ENCODE measurements at regions not wholly inside any gene's neighbourhood (a gene's known extent, or its start where the extent isn't known, plus 50 kb on each side); places are given as distances from the start of the nearest gene placed in this dataset.

- DNase-seq = no peak
These were observed 56.4 kb downstream of the CRYGS start for GRCh38 chr3:186487819-186488218.

DNA sequence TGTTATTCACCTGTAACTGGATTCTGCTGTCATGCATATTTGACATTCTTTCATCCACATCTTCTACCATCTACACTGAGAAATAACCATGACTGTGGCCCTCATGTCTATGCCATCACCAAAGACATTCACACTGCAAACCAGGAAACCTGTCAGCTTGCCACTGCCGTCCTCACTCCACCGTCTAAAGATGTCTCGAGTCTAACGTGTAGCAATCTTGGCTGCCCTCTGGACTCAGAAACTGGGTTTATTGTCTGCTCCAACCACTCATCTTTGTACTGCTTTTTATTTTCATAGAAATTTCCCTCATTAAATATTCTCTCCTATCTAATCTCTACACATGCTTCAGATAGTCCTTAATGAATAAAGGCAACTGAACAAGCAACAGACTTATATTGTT lies 57.1 kb downstream of the CRYGS start:
- DNase-seq = no peak

DNA sequence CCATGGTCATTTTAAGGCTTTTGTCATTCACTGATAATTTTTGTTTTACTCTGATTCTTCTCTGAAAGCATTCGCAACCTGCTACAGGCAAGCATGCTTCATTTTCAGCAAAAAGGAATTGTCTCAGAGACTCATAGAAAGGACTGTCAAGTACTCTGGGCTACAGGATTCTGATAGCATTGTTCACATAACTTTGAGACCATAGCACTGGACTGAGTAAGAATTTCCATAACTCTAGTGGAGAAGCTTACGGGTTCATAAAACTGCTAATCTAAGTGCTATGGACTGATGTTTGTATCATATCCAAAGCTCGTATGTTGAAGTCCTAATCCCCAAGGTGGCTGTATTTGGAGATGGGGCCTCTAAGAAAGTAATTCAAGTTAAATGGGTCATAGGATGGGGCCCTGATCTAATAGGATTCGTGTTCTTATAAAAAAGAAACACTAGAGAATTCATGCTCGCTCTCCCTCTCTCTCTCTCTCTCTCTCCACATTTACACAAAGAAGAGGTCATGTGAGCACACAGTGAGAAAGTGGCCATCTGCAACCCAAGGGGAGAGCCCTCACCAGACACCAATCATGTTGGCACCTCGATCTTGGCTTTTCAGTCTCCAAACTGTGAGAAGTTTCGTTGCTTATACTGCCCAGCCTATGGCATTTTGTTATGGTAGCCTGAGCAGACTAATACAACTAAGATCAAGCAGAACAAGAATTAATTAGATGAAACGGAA lies 60.4 kb downstream of the CRYGS start:
- DNase-seq = no peak

GRCh38 chr3:186481526-186481925 lies 62.7 kb downstream of the CRYGS start:
- no peak for DNase-seq

DNA sequence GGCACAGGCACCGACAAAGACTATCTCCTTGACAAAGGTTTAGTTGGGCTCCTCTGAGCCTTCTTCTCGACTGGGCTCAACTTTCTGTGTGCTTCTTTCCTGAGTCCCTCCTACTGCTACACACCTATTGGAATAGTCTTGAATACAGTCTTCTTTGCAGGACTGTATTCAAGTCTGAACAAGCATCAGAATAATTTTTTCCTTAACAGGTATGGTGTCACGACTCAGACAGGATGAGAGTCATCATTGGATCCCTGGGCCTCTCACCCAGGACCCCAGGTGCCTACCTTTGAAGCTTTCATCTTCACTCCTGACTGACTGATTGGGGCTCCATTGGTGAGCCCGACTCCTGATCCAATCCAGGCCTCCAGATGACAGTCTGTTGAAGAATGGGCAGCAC lies 66.3 kb downstream of the CRYGS start:
- DNase-seq = no peak

- DNase-seq = no peak
These were observed 67.1 kb downstream of the CRYGS start for GRCh38 chr3:186477033-186477432.

DNA sequence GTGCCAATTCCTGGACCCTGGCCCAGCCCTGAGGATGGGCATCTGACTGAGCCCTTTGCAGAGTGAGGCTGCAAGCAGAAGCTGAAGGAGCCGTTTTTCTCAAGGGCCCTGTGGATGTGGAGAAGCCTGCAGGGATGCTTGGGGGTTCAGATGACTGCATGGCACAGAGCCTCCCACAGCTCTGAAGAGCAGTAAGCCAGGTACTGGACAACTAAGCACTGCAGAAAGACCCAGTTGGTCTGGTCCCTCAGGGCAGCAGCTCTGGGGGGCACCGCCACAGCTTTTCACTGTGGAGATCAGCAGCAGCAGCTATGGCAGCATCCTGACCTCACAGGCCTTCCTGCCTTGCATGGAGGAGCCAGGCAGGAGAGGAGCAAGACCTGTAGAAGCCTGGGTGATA lies 67.6 kb downstream of the CRYGS start:
- no peak for DNase-seq

DNA sequence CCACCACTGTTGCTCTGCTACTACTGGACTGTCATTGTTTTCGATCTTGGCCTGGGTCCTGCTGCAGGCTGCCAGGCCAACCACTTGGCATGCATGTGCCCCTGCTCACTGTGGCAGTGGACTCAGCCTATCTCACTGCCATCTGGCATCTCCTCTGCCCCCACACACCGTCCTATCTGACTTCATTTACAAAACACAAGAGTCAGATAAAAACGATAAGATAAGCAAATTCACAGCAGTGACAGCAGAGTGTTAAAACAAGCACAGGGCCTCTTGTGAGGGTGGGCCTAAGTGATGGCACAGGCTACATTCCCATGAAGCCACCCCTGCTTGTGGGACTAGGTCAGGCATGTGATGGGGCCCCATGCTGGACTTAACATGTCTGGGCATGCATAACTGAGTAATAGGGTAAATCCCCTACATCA lies 68.1 kb downstream of the CRYGS start:
- DNase-seq = no peak

DNA sequence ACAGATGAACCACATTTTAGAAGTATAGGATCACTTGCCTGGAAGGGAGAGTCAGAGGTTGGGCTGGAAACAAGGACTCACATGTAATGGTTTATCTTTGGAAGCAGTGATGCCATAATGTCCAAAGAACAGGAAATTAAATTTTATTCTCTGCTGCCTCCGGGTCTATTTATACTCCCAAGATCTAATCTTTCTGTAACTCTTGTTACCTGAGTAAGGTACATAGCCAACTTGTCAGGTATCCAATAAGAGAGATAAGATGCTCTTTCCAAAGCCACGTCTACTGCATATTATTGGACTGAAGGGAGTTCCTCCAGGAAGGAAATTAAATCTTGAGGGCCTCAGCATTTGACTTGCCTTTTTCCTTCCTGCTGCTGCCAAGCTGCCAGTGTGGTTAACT lies 71.0 kb downstream of the CRYGS start:
- DNase-seq = no peak

DNA sequence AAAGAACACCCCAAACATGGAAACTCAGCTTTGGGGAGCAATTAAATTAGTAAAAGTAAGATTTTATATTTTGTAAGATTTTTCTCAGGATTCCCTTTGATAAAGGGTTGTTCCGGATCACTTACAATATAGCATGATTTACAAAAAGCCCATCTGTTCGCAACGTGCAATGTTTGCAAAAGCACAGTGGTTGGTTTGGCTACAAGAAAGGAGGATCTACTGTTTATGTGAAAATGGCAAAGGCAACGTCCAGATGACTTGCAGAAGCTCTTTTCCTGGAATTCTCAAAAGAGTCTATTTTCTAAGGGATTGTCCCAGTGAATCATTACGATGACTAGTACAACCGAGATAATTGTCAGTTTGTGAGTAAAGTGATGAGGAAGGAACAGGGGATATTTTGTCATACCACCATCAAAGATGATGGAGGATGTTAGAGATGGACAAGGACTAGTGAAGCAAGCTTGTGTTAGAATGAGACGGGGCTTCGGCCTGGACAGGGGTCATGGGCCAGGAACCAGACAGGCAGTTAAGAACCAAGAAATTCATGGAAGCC lies 71.6 kb downstream of the CRYGS start:
- no peak for DNase-seq

DNA sequence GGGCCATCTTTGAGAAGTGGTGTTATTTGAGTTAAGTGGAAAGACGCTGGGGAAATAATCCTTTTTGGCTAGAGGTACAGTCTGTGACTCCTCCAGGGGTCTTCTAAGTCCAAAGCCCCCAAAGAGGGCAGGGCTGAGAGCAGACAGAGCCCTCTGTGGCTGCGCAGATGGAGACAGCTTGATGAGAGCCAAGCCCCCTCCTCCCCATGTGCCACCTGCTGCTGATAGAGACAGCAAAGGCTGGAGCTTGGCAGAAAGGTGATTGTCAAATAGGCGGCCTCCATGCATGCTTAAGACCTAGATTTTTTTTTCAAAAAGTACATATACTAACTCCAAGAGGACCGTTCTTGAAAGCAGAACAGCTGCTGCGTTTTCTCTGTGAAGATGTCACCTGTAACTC lies 72.4 kb downstream of the CRYGS start:
- DNase-seq = no peak

GRCh38 chr3:186469525-186469924 lies 74.7 kb downstream of the CRYGS start:
- DNase-seq = no peak

DNA sequence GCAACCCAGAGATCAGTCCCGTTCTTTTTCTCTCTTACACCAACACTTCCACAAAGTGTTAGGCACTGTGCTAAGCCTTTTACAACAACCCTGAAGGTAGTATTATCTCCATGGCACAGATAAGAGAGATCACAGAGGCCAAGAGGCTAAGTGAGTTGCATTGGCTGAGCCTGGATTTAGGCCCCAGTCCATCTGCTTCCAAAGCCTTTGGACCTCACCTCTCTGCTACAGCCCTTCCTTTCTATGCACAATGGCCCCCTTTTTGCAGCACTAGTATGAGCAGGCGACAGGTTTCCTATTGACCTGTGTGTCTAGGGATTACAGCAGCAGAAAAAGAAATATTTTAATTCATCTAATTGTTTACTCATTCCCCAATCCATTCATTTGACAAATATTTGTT lies 76.2 kb downstream of the CRYGS start:
- DNase-seq = no peak

- no peak for DNase-seq
These were observed 77.7 kb downstream of the CRYGS start for GRCh38 chr3:186466391-186466974.

DNA sequence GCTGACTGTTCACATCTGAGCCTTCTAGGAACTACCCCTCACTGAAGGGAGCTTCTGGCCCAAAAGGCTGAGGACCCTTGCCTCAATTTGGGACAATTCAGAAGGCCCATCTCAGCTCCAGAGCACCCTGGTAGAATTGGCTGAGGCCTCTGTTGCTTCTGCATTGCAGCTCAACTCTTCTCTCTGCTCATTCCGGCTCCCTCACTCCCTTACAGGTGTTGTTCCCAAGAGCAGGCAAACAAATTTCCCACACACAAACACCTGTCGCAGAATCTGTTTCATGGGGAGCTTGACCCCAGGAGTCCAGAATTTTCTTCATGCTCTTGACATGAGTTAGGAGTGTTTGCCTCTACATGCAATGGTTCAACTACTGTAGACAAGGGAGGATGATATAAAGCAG lies 78.7 kb downstream of the CRYGS start:
- no peak for DNase-seq

DNA sequence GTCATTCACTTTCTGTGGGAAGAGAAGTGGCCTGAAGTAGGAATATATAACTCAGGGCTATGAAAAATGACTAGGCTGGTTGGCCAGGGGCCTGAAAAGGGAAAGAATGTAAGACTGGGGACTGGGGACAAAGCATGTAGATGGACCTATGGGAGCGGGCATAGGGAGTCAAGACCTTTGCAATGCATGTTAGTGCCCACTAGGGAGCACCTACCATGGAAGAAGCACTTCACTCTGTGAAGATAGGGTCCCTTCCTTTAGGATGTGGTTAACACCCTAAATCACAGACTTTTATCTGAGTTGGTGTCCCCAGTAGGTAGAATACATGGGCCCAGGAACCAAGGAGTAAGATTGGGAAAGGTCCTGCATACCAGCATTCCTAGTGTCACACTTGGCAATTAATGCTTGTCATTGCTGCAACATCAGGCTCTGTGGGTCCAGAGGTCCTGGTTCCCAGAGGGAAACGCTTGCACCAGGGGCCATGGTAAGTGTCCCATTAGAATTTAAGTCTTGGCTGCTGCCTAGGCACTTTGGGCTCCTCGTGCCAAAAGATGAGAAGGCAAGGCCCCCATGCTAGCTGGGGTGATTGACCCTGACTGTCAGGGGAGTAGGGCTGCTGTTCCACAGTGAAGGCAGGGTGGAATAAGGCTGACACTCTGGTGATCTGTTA lies 79.6 kb downstream of the CRYGS start:
- DNase-seq = no peak

GRCh38 chr3:186461141-186461540 lies 83.0 kb downstream of the CRYGS start:
- no peak for DNase-seq

GRCh38 chr3:186459108-186459467 lies 85.1 kb downstream of the CRYGS start:
- no peak for DNase-seq

GRCh38 chr3:186458306-186459107 lies 85.7 kb downstream of the CRYGS start:
- no peak for DNase-seq

DNA sequence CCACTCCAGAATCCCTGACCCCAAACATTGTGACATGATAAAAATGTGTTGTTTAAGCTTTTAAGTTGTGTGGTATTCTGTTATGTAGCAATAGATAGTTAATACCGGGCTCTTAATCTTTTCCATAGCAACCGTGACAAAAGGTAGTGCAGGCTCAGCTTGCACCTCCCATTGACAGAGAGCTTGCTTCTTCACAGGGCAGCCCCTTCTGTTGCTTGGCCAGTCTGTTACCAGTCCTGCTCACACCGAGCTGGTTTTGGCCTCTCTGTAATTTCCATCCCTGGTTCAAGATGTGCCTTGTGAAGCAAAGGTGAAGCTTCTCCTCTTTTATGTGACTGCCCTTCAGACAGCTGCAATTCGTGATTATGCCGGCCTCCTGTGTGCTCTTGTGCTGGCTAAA lies 86.9 kb downstream of the CRYGS start:
- no peak for DNase-seq

DNA sequence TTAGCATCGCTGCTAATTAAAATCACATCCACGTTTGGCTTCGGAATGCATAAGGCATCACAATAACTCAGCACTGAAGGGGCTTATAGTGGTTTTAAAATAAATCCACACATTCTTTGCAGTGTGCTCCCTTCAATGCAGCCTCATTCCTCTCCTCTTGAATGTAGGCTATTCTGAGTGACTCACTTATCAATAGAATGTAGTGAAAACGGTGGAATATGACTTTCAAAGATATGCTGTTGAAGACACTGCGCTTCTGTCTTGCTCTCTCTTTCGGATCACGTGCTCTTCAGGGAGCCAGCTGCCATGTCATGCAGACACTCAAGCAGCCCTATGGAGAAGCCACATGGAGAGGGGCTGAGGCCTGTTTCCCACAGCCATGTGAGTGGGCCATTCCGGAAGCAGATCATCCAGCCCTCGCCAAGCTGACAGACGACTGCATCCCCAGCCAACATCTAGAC lies 87.4 kb downstream of the CRYGS start:
- no peak for DNase-seq

DNA sequence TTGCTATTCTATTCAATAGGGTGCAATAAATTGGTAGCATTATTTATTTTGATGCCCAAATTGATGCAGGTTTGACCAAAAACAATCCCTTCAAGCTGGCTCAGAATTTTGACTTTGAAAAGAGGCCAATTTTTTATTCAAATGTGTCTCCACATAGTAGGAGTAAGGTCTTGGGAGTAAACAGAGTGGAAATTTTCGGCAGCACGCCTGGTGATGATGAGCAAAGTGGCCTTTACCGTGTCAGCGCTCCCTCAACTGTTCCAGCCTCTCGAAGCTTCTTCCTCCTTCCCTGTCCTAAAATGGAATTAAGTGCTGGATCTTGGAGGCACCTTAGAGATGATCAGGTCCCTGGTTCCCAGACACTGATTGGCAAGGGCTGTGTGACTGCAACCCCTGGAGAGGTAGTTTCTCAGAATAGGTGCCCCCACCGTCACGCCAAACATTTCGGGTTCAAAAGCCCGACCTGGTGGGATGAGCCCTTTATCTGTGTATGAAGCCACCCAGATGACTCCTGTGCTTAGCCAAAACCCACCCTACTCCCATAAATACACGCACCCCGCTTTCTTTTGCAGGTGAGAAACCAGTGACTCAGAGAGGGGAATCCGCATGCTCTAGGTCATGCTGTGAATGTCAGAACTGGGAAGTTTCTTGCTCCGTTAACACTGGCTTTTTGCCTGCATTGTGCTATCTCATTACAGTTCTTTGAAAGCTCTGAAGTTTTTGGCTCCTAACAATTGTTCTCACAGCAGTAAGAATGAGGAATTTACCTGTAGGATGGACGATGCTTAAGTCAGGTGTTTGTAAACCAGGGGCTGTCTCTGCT lies 89.1 kb downstream of the CRYGS start:
- no peak for DNase-seq
